Fibroblast of skin of left quadriceps (primary cell): ENCODE measurements at regions not wholly inside any gene's neighbourhood (a gene's known extent, or its start where the extent isn't known, plus 50 kb on each side); places are given as distances from the start of the nearest gene placed in this dataset.
"Not testable (repeated sequence)": the region's sequence is repeated elsewhere in the genome, so short reads cannot be mapped to it uniquely, and the experiment has no call there.

Source experiments
- DNase-seq, 2 experiments: peaks; one replicate each; pipeline ENCODE4 v3.0.0-alpha.2; 2013; ENCODE audit warnings: low read depth in 2 of 2

GRCh38 chrX:52261125-52261462, 76.4 kb downstream of the MAGED4 start:
- no peak for DNase-seq

- DNase-seq = peak; percentile 66 to 72
Observed at GRCh38 chrX:52261463-52262194, 76.9 kb downstream of the MAGED4 start.

GRCh38 chrX:52262195-52262546, 77.5 kb downstream of the MAGED4 start:
- no peak for DNase-seq

GRCh38 chrX:52263417-52263816, 78.7 kb downstream of the MAGED4 start:
- DNase-seq = no peak

- DNase-seq = no peak
Observed at GRCh38 chrX:52265713-52266112, 81.0 kb downstream of the MAGED4 start.

GRCh38 chrX:52268502-52268901, 83.8 kb downstream of the MAGED4 start:
- not testable (repeated sequence) for DNase-seq

GRCh38 chrX:52270453-52271116, 85.9 kb downstream of the MAGED4 start:
- no peak for DNase-seq

GRCh38 chrX:52271206-52271605, 86.5 kb downstream of the MAGED4 start:
- no peak for DNase-seq

- no peak for DNase-seq
Observed at GRCh38 chrX:52277666-52278065, 91.2 kb upstream of the XAGE2 start.

GRCh38 chrX:52280812-52281211, 88.0 kb upstream of the XAGE2 start:
- DNase-seq = no peak

GRCh38 chrX:52284865-52285264, 84.0 kb upstream of the XAGE2 start:
- no peak for DNase-seq

- DNase-seq = not testable (repeated sequence)
Observed at GRCh38 chrX:52298968-52299367, 69.9 kb upstream of the XAGE2 start.

GRCh38 chrX:52308532-52308931, 60.3 kb upstream of the XAGE2 start:
- not testable (repeated sequence) for DNase-seq
